A673 (cell line): ENCODE measurements at regions not wholly inside any gene's neighbourhood (a gene's known extent, or its start where the extent isn't known, plus 50 kb on each side); places are given as distances from the start of the nearest gene placed in this dataset.

Source experiments
- EZH2 ChIP-seq: fragments of 200-600 bp; sonication (generic); IDR thresholded peaks from 2 replicates; pipeline ENCODE4 v1.6.1; 2017; ENCODE audit warnings: borderline replicate concordance, low read depth, mild to moderate bottlenecking, mixed read lengths, antibody characterized with exemption, low read length; ENCODE audit not compliant: poor library complexity, severe bottlenecking
- TF ChIP-seq, protein P1 (sequence below): fragments of 300-800, 200-600 bp; sonication (generic); conservative IDR thresholded peaks from 2 replicates; pipeline ENCODE4 v1.5.1; 2017; ENCODE audit warnings: low read depth, mild to moderate bottlenecking, antibody characterized with exemption, low read length, moderate library complexity, mixed read lengths

DNA sequence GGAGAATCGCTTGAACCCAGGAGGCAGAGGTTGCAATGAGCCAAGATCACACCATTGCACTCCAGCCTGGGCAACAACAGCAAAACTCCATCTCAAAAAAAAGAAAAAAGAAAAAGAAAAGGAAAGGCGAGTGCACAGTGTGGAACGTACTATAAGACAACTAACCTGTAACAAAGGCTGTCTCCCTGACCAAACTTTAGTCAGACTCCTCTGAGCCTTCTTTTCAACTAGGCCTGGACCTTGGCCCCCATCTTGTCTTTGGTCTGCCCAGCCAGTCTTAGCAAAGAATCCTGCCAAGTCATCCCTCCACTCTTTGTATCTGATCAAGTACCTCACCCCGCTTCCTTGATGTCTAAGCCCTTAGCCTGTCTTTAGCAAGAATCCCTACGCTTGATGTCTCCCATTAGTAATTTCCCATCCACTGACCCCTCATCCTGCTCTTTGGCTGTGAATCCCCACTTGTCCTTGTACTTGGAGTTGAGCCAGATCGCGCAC, 68.9 kb upstream of the KDM7A start:
- TF ChIP-seq, protein P1, sequence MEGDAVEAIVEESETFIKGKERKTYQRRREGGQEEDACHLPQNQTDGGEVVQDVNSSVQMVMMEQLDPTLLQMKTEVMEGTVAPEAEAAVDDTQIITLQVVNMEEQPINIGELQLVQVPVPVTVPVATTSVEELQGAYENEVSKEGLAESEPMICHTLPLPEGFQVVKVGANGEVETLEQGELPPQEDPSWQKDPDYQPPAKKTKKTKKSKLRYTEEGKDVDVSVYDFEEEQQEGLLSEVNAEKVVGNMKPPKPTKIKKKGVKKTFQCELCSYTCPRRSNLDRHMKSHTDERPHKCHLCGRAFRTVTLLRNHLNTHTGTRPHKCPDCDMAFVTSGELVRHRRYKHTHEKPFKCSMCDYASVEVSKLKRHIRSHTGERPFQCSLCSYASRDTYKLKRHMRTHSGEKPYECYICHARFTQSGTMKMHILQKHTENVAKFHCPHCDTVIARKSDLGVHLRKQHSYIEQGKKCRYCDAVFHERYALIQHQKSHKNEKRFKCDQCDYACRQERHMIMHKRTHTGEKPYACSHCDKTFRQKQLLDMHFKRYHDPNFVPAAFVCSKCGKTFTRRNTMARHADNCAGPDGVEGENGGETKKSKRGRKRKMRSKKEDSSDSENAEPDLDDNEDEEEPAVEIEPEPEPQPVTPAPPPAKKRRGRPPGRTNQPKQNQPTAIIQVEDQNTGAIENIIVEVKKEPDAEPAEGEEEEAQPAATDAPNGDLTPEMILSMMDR: no peak
- no peak for TF ChIP-seq EZH2
